Parathyroid adenoma (tissue), 2 donors: ENCODE measurements at regions not wholly inside any gene's neighbourhood (a gene's known extent, or its start where the extent isn't known, plus 50 kb on each side); places are given as distances from the start of the nearest gene placed in this dataset.

Experiments used
- H2AFZ ChIP-seq: fragments of 300-600 bp; sonication (generic); one replicate; pipeline ENCODE4 v1.7.0; 2017; ENCODE audit warnings: antibody characterized with exemption, mild to moderate bottlenecking
- H3K27ac ChIP-seq: fragments of 300-600 bp; sonication (generic); one replicate; pipeline ENCODE4 v1.7.0; 2017
- H3K27me3 ChIP-seq: fragments of 300-600 bp; sonication (generic); one replicate; pipeline ENCODE4 v1.7.0; 2017; ENCODE audit warnings: low read length; ENCODE audit not compliant: control insufficient read depth, insufficient read depth
- H3K36me3 ChIP-seq: fragments of 300-600 bp; sonication (generic); one replicate; pipeline ENCODE4 v1.7.0; 2017; ENCODE audit warnings: low read length; ENCODE audit not compliant: control insufficient read depth, insufficient read depth
- H3K4me1 ChIP-seq: fragments of 300-600 bp; sonication (generic); one replicate; pipeline ENCODE4 v1.7.0; 2017; ENCODE audit warnings: control low read depth
- H3K4me2 ChIP-seq: fragments of 300-600 bp; sonication (generic); one replicate; pipeline ENCODE4 v1.7.0; 2017; ENCODE audit warnings: low read length
- H3K4me3 ChIP-seq: fragments of 300-600 bp; sonication (generic); one replicate; pipeline ENCODE4 v1.7.0; 2017; ENCODE audit warnings: low read depth, low read length
- H3K79me2 ChIP-seq: fragments of 300-600 bp; sonication (generic); one replicate; pipeline ENCODE4 v1.7.0; 2017; ENCODE audit warnings: control low read depth
- H3K9ac ChIP-seq: fragments of 300-600 bp; sonication (generic); one replicate; pipeline ENCODE4 v1.7.0; 2017; ENCODE audit warnings: mild to moderate bottlenecking
- H3K9me3 ChIP-seq: fragments of 300-600 bp; sonication (generic); one replicate; pipeline ENCODE4 v1.7.0; 2017; ENCODE audit warnings: low read length; ENCODE audit not compliant: control insufficient read depth
- CTCF ChIP-seq: fragments of 300-600 bp; sonication (generic); IDR thresholded peaks from one replicate; pipeline ENCODE4 v1.7.0; 2017; ENCODE audit warnings: antibody characterized with exemption, mild to moderate bottlenecking
- donor health status: primary hyperparathyroidism.

DNA sequence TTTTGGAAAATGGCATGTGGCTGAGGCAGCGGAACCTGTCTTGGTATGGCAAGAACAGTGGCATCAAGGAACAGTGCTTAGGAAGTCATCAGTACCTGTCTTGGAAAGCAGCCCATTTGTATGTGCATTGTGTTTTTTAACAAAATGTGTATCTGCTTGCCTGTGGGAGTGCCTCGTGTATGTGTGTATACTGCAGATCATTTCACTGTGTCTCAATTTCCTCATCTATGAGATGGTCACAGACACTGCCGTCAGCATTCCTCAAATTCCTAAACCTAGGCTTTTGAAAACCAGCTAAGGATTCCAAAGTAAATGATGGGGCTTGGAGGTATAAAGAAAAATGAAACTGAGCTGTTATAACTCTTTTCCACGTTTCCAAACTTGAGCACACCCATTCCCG, 441.3 kb downstream of the RND3 start:
- Histone ChIP-seq H3K27ac (no peak overlapping the region), H2AFZ (no peak overlapping the region), H3K9me3 (no peaks in the 10 kb centered on the region), H3K27me3 (no peaks in the 10 kb centered on the region), H3K4me2 (no peak overlapping the region), H3K9ac (no peak overlapping the region), H3K79me2 (no peaks in the 10 kb centered on the region), H3K36me3 (no peaks in the 10 kb centered on the region), H3K4me1 (no peaks in the 10 kb centered on the region), H3K4me3 (no peak overlapping the region)
- no peak for TF ChIP-seq CTCF

DNA sequence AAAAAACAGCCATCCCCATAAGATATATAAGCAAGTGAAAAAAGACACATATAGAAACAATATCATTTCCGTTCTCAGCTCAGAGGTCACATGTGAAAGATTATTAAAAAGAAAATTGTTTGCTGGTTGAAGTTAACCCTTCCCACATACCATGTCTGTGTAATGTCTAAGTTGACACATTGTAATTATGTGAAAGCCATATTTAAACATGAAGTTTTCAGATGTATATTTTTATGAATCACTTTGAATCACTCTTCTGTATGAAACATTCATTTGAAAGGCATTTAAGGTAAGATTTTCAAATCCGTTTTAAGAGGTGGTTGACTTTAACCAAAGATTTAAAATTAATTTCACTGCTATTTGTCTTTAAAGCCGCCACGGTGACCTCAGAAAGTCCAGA, 441.9 kb downstream of the RND3 start:
- H3K4me3 ChIP-seq: no peak overlapping the region
- H3K36me3 ChIP-seq: no peaks in the 10 kb centered on the region
- no peaks in the 10 kb centered on the region for H3K4me1 ChIP-seq
- no peaks in the 10 kb centered on the region for H3K27me3 ChIP-seq
- TF ChIP-seq CTCF: no peak
- no peak overlapping the region for H3K9ac ChIP-seq
- H3K4me2 ChIP-seq: no peak overlapping the region
- H2AFZ ChIP-seq: no peak overlapping the region
- no peak overlapping the region for H3K27ac ChIP-seq
- H3K79me2 ChIP-seq: no peaks in the 10 kb centered on the region
- H3K9me3 ChIP-seq: no peaks in the 10 kb centered on the region

DNA sequence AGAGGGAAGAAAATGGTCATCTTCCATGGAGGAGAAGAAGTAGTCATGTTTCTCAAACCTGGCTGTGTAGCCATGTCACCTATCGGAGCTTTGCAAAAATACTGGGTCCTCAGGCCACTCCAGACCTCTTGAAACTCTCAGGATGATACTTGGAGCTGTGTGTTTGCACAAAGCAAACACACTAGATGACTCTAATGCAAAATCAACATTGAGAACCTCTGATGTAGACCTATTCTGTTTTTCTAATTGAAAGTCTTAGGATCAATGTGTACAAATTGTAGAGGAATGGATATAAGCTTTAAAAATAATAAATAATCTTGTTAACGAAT, 444.3 kb downstream of the RND3 start:
- Histone ChIP-seq H3K27ac (no peak overlapping the region), H3K4me2 (no peak overlapping the region), H3K79me2 (no peaks in the 10 kb centered on the region), H3K27me3 (no peaks in the 10 kb centered on the region), H3K9ac (no peak overlapping the region), H3K4me3 (no peak overlapping the region), H3K36me3 (no peaks in the 10 kb centered on the region), H3K4me1 (no peaks in the 10 kb centered on the region), H3K9me3 (no peaks in the 10 kb centered on the region), H2AFZ (no peak overlapping the region)
- no peak for TF ChIP-seq CTCF

DNA sequence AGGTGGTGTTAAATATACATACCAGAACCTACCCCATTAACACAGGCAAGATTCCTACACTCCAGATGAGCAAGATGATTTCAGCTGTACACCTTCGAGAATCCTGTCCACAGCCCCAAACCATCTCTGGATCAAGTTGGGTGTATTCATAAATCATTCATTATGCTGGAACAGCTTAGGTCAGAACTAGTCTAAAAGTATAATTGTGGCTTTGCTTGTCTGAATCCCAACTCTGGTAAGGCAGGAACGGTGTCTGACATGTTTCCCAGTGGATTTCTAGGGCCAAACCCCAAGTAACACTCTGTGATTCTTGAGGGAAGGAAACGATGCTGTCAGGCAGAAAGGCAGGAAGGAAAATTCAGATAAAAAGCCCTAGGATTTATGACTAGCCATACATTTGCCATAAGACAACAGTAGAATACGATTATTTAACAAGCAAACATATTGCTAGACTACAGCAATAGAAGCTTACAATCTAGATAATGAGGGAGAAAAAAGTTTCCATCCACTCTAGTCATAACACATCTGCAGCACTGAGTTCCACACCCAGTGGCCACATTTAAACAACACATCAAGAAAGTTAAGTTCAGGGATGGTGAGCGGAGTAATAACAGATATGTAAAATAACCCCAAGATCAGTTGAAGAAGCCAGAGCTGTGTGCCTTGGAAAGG, 444.8 kb downstream of the RND3 start:
- Histone ChIP-seq H2AFZ (no peak overlapping the region), H3K4me2 (no peak overlapping the region), H3K27ac (no peak overlapping the region), H3K9me3 (no peaks in the 10 kb centered on the region), H3K9ac (no peak overlapping the region), H3K36me3 (no peaks in the 10 kb centered on the region), H3K79me2 (no peaks in the 10 kb centered on the region), H3K4me3 (no peak overlapping the region), H3K27me3 (no peaks in the 10 kb centered on the region), H3K4me1 (no peaks in the 10 kb centered on the region)
- no peak for TF ChIP-seq CTCF

GRCh38 chr2:150041722-150042425, 445.6 kb downstream of the RND3 start:
- Histone ChIP-seq H3K9me3 (no peaks in the 10 kb centered on the region), H3K27me3 (no peaks in the 10 kb centered on the region), H3K9ac (no peak overlapping the region), H3K4me3 (no peak overlapping the region), H2AFZ (no peak overlapping the region), H3K27ac (no peak overlapping the region), H3K4me2 (no peak overlapping the region), H3K79me2 (no peaks in the 10 kb centered on the region), H3K36me3 (no peaks in the 10 kb centered on the region), H3K4me1 (no peaks in the 10 kb centered on the region)
- no peak for TF ChIP-seq CTCF
